AG04449 (cell line): ENCODE measurements at regions not wholly inside any gene's neighbourhood (a gene's known extent, or its start where the extent isn't known, plus 50 kb on each side); places are given as distances from the start of the nearest gene placed in this dataset.

Source experiments
- CTCF ChIA-PET: fragments of 350-600 bp; formaldehyde crosslinking; extraction: SDS; loops from one replicate; lab custom pipeline; 2021; ENCODE audit warnings: antibody characterized with exemption; lab: Yijun Ruan, JAX
- POLR2A ChIA-PET: fragments of 400-600, 350-600 bp; formaldehyde crosslinking; extraction: SDS; loops from one replicate; lab custom pipeline; 2020; ENCODE audit warnings: antibody characterized with exemption, inconsistent platforms; lab: Yijun Ruan, JAX
- DNase-seq: peaks from one replicate; pipeline ENCODE4 v3.0.0-alpha.2; 2010; ENCODE audit warnings: low read depth, low spot score
- H3K4me3 ChIP-seq: 2 replicates; pipeline ENCODE4 v1.5.1; 2011; ENCODE audit warnings: low read depth, mild to moderate bottlenecking, control low read depth, low read length
- TF ChIP-seq, protein P1 (sequence below): IDR thresholded peaks from one replicate; pipeline ENCODE4 v1.5.1; 2011; ENCODE audit warnings: mild to moderate bottlenecking, moderate library complexity, low read length, control low read depth, inconsistent platforms; ENCODE audit not compliant: insufficient read depth; ENCODE audit errors: missing control alignments

DNA sequence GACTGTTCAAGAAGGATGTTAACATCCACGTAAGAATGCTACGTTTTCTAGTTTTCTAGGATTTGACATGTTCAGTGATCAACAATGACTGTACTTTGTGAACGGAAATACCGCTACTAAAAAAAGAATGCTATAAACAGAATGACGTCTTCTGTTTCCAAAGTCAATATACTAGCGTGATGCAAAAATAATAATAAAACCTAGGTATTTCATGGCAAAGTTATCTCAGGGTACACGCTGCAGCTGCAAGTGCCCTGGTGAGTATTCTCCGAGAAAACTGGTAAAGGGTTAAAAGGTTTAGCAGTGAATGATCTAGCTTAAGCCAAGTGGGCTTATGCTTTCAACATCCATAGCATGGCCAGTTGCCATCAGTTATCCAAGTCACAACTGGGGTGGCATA lies 653.3 kb upstream of the PFKP start:
- CTCF ChIA-PET, result no interaction called here

DNA sequence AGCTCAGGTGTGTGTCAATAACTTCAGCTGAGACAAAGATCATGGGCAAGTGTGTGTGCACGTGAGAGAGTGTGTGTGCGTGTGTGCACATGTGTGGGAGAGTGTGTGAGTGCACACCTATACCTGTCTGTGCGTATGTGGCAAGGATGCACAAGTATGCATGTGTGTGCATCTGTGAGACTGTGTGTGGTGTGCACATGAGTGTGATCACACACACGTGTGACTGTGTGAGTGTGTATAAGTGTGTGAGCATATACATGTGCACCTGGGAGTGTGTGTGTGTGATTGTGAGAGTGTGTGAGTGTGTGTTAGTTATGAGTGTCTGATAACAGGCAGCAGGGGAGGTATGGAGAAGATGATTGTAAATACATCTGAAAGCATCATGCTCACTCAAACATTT lies 657.3 kb upstream of the PFKP start:
- CTCF ChIA-PET, result no interaction called here
- TF ChIP-seq, protein P1, sequence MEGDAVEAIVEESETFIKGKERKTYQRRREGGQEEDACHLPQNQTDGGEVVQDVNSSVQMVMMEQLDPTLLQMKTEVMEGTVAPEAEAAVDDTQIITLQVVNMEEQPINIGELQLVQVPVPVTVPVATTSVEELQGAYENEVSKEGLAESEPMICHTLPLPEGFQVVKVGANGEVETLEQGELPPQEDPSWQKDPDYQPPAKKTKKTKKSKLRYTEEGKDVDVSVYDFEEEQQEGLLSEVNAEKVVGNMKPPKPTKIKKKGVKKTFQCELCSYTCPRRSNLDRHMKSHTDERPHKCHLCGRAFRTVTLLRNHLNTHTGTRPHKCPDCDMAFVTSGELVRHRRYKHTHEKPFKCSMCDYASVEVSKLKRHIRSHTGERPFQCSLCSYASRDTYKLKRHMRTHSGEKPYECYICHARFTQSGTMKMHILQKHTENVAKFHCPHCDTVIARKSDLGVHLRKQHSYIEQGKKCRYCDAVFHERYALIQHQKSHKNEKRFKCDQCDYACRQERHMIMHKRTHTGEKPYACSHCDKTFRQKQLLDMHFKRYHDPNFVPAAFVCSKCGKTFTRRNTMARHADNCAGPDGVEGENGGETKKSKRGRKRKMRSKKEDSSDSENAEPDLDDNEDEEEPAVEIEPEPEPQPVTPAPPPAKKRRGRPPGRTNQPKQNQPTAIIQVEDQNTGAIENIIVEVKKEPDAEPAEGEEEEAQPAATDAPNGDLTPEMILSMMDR, result no peak
- no peak overlapping the region for H3K4me3 ChIP-seq
- no peak for DNase-seq
- POLR2A ChIA-PET, result no interaction called here

More for the DNA sequence above, 653.3 kb upstream of the PFKP start:
- TF ChIP-seq, protein P1, result no peak
- no peak overlapping the region for H3K4me3 ChIP-seq
- POLR2A ChIA-PET, result no interaction called here
- no peak for DNase-seq

DNA sequence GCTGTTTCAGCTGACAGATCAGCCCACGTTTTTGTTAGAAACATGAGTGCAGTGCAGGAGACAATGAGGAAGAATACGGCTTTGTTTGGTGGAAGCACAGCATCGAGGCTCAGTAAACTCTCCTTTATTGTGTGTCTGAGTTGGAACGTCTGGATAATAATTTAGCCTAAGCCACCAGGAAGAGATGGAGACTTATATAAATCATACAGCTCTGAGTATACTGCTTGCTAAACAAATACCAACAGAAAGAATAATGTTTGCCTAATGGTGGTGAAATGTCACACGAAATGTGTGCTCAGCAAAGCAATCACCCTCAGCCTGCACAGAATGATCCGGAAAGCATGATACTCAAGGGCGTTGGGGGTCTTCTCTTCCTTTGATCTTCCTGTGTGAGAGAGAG lies 664.1 kb upstream of the ADARB2 start:
- ChIA-PET CTCF (no interaction called here), POLR2A (no interaction called here)
- DNase-seq, result no peak
- TF ChIP-seq, protein P1, result no peak
- no peak overlapping the region for H3K4me3 ChIP-seq

DNA sequence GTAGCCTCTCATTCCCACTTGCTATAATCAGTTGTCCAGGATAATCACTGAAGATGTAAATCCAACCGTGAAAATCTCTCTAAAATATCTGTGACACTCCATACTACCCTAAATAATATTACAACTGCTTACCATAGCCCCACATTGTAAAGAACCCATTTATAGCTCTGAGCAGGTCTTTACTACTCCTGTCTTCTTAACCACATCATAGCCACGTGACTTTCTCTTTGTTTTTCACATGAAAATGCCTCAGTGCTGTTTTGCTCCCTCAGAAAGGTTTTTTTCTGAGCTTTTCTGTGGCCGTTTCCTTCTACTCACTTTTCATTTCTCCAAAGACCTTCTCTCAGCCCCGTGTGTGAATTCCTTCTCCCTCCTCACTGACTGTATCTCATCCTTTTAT lies 662.2 kb upstream of the ADARB2 start:
- DNase-seq, result no peak
- ChIA-PET POLR2A (no interaction called here), CTCF (no interaction called here)
- H3K4me3 ChIP-seq, result no peak overlapping the region
- TF ChIP-seq, protein P1, result no peak

DNA sequence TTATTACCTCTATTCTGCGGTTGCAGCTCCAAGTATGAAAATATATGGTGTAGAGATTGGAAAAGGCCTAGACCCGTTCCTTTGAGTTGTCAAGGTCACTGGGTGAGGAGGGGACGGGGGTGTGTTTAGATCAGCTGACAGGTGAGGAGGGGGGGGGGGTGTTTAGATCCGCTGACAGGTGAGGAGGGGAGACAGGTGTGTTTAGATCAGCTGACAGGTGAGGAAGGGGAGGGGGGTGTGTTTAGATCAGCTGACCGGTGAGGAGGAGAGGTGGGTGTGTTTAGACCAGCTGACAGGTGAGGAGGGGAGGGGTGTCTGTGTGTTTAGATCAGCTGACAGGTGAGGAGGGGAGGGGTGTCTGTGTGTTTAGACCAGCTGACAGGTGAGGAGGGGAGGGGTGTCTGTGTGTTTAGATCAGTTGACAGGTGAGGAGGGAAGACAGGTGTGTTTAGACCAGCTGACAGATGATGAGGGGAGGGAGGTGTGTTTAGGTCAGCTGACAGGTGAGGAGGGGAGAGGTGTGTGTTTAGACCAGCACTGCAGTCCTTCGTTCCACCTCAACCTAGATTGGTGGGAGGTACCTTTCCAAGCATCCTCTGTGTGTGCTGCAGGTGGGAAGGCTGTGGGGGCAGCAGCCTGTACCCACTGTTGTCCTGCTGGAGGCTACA lies 655.0 kb upstream of the ADARB2 start:
- POLR2A ChIA-PET, result no interaction called here
- CTCF ChIA-PET, result no interaction called here
- TF ChIP-seq, protein P1, result no peak
- no peak overlapping the region for H3K4me3 ChIP-seq
- no peak for DNase-seq

DNA sequence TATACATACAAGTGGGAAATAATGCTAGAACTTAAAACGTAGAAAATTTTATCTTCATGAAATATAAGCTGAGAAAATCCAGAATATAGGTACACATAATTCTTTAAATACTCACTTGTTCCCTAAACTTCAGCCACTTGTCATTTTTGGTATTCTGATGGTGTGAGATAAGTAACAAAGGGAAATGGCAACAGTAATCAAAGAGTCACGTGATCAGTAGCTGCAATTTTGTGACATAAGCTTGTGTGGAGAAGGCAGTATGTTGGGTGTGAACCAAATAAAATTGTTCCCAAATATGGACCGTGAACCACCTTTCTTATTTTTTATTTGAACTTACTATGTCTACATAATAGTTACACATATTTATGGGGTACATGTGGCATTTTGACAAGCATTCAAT lies 650.3 kb upstream of the ADARB2 start:
- TF ChIP-seq, protein P1, result no peak
- ChIA-PET CTCF (no interaction called here), POLR2A (no interaction called here)

More for the DNA sequence above, 650.3 kb upstream of the ADARB2 start:
- no peak overlapping the region for H3K4me3 ChIP-seq
- DNase-seq, result no peak
